MG63 (cell line): ENCODE measurements at regions not wholly inside any gene's neighbourhood (a gene's known extent, or its start where the extent isn't known, plus 50 kb on each side); places are given as distances from the start of the nearest gene placed in this dataset.

Source experiments
- DNase-seq: peaks from one replicate; pipeline ENCODE4 v3.0.0-alpha.2; 2020
- H3K27me3 ChIP-seq: fragments of 250-450 bp; sonication (Bioruptor Pico); 2 replicates; pipeline ENCODE4 v1.5.1; 2020; ENCODE audit warnings: mild to moderate bottlenecking, moderate library complexity
- H3K36me3 ChIP-seq: fragments of 250-450 bp; sonication (Bioruptor Pico); 2 replicates; pipeline ENCODE4 v1.5.1; 2020; ENCODE audit warnings: mild to moderate bottlenecking, moderate library complexity
- H3K4me3 ChIP-seq: fragments of 250-450 bp; sonication (Bioruptor Pico); 2 replicates; pipeline ENCODE4 v1.5.1; 2020; ENCODE audit warnings: mild to moderate bottlenecking, moderate library complexity
- H3K9me3 ChIP-seq: fragments of 250-450 bp; sonication (Bioruptor Pico); 2 replicates; pipeline ENCODE4 v1.5.1; 2020; ENCODE audit warnings: mild to moderate bottlenecking, moderate library complexity

GRCh38 chr13:62321139-62321538 is 905.5 kb upstream of the PCDH20 start:
- Histone ChIP-seq H3K9me3 (no peaks in the 10 kb centered on the region), H3K4me3 (no peak overlapping the region), H3K27me3 (no peaks in the 10 kb centered on the region), H3K36me3 (no peaks in the 10 kb centered on the region)
- no peak for DNase-seq

- Histone ChIP-seq H3K36me3 (no peaks in the 10 kb centered on the region), H3K9me3 (no peaks in the 10 kb centered on the region), H3K4me3 (no peak overlapping the region), H3K27me3 (no peaks in the 10 kb centered on the region)
- DNase-seq: no peak
Observed at GRCh38 chr13:62320129-62321108, 904.8 kb upstream of the PCDH20 start.

- H3K9me3 ChIP-seq: no peaks in the 10 kb centered on the region
- DNase-seq: no peak
- no peaks in the 10 kb centered on the region for H3K36me3 ChIP-seq
- no peaks in the 10 kb centered on the region for H3K27me3 ChIP-seq
- no peak overlapping the region for H3K4me3 ChIP-seq
Observed at GRCh38 chr13:62309904-62310303, 894.3 kb upstream of the PCDH20 start.

GRCh38 chr13:62305756-62306155 is 890.1 kb upstream of the PCDH20 start:
- Histone ChIP-seq H3K36me3 (no peaks in the 10 kb centered on the region), H3K9me3 (no peaks in the 10 kb centered on the region), H3K27me3 (no peaks in the 10 kb centered on the region), H3K4me3 (no peak overlapping the region)
- DNase-seq: no peak

DNA sequence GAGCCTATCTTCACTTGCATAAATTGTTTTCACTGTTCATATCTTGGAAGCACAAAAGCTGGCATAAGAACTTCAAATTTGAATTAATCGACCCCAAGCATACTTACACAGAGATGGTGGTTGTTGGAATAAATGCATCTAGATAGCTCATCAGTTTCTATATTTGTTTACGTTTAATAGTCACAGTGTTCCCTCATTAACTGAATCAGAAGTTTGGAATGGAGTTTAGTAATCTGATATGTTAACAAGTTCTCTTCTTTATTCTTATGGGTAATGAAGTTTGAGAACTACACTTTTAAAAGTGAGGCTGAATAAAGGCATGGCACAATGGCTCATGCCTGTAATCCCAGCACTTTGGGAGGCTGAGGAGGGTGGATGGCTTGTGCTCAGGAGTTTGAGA is 886.7 kb upstream of the PCDH20 start:
- Histone ChIP-seq H3K27me3 (no peaks in the 10 kb centered on the region), H3K9me3 (no peaks in the 10 kb centered on the region), H3K36me3 (no peaks in the 10 kb centered on the region), H3K4me3 (no peak overlapping the region)
- DNase-seq: no peak

DNA sequence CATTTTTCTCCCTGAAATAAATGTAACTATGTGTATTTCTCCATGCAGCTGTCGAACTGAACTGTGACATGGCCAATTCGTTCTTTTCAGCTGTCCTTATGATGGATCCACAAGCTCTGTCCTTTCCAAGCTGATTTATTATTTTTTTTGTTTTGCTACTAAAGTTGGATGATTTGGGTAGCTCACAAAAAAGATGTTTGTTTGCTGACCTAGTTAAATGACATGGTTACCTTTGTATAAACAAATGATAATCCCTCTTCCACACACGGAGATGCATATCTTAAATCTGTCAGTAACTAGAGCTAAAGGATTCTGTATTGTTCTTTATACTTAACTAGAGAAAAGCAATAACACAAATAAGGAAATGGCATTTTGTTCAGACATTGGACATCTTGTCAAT is 884.3 kb upstream of the PCDH20 start:
- no peak for DNase-seq
- Histone ChIP-seq H3K9me3 (no peaks in the 10 kb centered on the region), H3K27me3 (no peaks in the 10 kb centered on the region), H3K4me3 (no peak overlapping the region), H3K36me3 (no peaks in the 10 kb centered on the region)

DNA sequence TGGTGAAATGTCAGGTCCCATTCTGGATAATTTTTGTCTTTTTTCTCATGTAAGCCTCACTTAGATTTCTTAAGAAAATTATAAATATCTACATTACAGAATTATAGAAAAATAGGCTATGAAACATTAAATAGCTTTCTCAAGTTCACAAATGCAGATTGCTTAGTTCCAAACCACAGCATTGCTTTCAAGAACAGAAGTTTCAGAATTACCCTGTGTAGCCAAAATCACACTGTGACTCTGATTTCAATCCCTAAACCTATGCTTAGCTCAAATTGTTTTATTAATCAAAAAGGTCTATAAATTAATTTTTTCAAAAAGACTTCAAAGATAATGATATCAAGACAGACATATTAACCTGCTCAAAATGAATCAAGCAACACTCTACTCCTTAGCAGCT is 881.2 kb upstream of the PCDH20 start:
- Histone ChIP-seq H3K9me3 (no peaks in the 10 kb centered on the region), H3K4me3 (no peak overlapping the region), H3K27me3 (no peaks in the 10 kb centered on the region), H3K36me3 (no peaks in the 10 kb centered on the region)
- no peak for DNase-seq

DNA sequence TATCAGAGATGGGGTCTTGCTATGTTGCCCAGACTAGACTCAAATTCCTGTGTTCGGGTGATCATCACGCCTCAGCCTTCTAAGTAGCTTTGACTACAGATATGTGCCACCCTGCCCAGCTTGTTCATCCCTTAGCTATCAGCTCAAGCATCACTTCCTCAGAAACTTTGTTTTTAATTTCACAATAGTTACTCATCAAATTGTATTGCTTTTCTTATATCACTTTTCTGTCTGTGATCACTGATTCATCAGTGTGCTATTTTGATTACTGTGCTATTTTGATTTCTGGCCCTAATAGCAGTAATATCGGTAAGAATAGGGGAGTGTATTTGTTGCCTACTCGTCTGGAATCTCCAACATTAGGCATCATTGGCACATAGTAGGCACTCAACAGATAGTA is 878.6 kb upstream of the PCDH20 start:
- no peak overlapping the region for H3K4me3 ChIP-seq
- no peaks in the 10 kb centered on the region for H3K9me3 ChIP-seq
- DNase-seq: peak; percentile 2
- H3K36me3 ChIP-seq: no peaks in the 10 kb centered on the region
- H3K27me3 ChIP-seq: no peaks in the 10 kb centered on the region

GRCh38 chr13:62292714-62293480 is 877.2 kb upstream of the PCDH20 start:
- no peaks in the 10 kb centered on the region for H3K9me3 ChIP-seq
- H3K4me3 ChIP-seq: no peak overlapping the region
- H3K36me3 ChIP-seq: no peaks in the 10 kb centered on the region
- no peaks in the 10 kb centered on the region for H3K27me3 ChIP-seq
- DNase-seq: peak; percentile 18

GRCh38 chr13:62290542-62290941 is 874.9 kb upstream of the PCDH20 start:
- Histone ChIP-seq H3K9me3 (no peaks in the 10 kb centered on the region), H3K36me3 (no peaks in the 10 kb centered on the region), H3K4me3 (no peak overlapping the region), H3K27me3 (no peaks in the 10 kb centered on the region)
- no peak for DNase-seq

DNA sequence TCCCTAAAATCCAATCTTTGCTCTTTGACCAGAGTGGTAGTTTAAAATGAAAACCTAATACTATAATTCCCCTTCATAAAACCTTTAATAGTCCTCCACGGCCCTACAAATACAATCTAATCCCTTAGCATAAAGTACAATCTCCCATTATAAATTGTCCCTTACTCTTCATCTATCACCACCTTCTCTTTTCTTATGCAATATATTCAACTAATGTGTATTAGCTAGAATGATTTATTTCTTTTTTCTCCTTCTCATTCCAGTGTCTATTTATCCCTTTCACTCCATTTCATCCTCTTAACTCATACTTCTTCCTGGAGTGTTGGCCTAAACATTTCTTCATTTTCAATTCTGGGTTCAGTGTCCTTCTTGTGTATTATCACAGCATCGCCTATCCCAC is 872.1 kb upstream of the PCDH20 start:
- Histone ChIP-seq H3K9me3 (no peaks in the 10 kb centered on the region), H3K36me3 (no peaks in the 10 kb centered on the region), H3K27me3 (no peaks in the 10 kb centered on the region), H3K4me3 (no peak overlapping the region)
- no peak for DNase-seq

GRCh38 chr13:62280590-62280989 is 864.9 kb upstream of the PCDH20 start:
- no peak for DNase-seq
- no peaks in the 10 kb centered on the region for H3K27me3 ChIP-seq
- H3K4me3 ChIP-seq: no peak overlapping the region
- H3K9me3 ChIP-seq: no peaks in the 10 kb centered on the region
- H3K36me3 ChIP-seq: no peaks in the 10 kb centered on the region

GRCh38 chr13:62278271-62278670 is 862.6 kb upstream of the PCDH20 start:
- DNase-seq: no peak
- H3K27me3 ChIP-seq: no peaks in the 10 kb centered on the region
- H3K9me3 ChIP-seq: no peaks in the 10 kb centered on the region
- no peak overlapping the region for H3K4me3 ChIP-seq
- no peaks in the 10 kb centered on the region for H3K36me3 ChIP-seq

DNA sequence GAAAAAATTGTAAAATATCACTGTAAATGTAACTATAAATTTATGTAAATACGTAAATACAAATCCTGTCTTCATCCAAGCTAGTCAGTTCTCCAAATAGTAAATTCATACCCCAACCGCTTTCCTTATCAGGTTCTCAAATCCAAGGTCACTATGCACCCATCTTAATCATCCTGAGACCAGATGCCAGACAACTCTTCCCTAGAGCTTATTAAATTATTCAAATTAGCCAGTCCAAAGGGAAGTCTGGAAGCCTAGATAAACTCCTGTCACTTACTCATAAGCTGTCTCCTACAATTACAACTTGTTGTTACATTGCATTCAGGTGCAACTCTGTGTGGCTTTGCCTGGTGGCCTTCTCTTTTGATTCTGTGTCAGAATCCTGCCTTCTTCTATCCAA is 836.1 kb upstream of the PCDH20 start:
- H3K27me3 ChIP-seq: no peaks in the 10 kb centered on the region
- no peak for DNase-seq

DNA sequence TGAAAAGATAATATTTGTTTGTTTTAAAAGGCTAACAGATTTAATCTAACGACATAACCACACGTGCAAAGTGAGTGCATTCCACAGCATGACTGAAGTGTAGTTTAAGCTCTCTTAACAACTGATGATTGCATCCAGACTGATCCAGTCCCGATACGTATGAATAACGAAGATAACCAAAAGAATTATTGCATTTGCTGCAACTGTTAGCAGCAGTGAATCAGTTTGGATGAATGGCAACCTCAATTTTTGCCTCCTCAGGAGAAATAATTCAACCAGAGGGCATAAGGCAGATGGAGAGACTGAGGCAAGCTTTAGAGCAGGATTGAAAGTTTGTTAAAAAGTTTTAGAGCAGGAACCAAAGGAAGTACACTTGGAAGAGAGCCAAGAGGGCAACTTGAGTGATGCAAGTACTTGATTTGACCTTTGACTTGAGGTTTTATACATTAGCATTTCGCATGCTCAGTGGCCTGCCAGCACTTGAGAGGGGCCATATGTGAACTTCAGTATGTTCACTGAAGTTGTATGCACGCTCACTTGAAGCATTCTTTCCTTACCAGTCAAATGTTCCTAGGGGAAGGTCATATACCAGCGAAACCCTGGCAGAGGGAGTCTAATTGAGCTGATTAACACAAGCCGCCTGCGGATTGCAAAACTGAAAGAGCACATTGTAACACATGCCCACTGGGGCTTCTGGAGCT is 835.0 kb upstream of the PCDH20 start:
- DNase-seq: no peak
- H3K9me3 ChIP-seq: no peaks in the 10 kb centered on the region
- no peaks in the 10 kb centered on the region for H3K27me3 ChIP-seq
- no peak overlapping the region for H3K4me3 ChIP-seq
- no peaks in the 10 kb centered on the region for H3K36me3 ChIP-seq

More for the DNA sequence above, 836.1 kb upstream of the PCDH20 start:
- Histone ChIP-seq H3K36me3 (no peaks in the 10 kb centered on the region), H3K9me3 (no peaks in the 10 kb centered on the region), H3K4me3 (no peak overlapping the region)

GRCh38 chr13:62246581-62246980 is 830.9 kb upstream of the PCDH20 start:
- no peaks in the 10 kb centered on the region for H3K36me3 ChIP-seq
- no peak overlapping the region for H3K4me3 ChIP-seq
- DNase-seq: no peak
- H3K9me3 ChIP-seq: no peaks in the 10 kb centered on the region
- no peaks in the 10 kb centered on the region for H3K27me3 ChIP-seq

DNA sequence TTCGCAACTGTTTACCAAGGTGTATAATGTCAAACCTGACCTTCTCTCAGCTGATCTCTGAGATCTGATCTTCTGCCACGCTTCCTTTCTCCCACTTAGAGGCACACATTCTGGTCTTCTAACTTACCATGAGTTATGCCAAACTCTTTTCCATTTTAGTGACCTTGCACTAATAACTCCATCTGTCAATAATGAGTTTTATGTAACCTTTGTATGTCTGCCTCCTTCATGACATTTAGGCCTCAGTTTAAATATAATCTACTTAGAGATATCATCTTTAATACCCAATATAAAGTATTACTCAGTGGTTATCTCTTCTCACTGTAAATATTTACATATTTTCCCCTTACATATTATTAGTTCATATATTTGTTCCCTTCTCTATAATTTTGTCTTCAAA is 827.5 kb upstream of the PCDH20 start:
- Histone ChIP-seq H3K9me3 (no peaks in the 10 kb centered on the region), H3K27me3 (no peaks in the 10 kb centered on the region), H3K4me3 (no peak overlapping the region), H3K36me3 (no peaks in the 10 kb centered on the region)
- DNase-seq: no peak
